DOHH2 (cell line): ENCODE measurements at regions not wholly inside any gene's neighbourhood (a gene's known extent, or its start where the extent isn't known, plus 50 kb on each side); places are given as distances from the start of the nearest gene placed in this dataset.

Source experiments
- CTCF ChIP-seq: fragments of 200-600 bp; sonication (generic); IDR thresholded peaks from one replicate; pipeline ENCODE4 v1.5.1; 2014; ENCODE audit warnings: antibody characterized with exemption, mild to moderate bottlenecking, low read depth, low read length; ENCODE audit not compliant: poor library complexity, severe bottlenecking
- EZH2phosphoT487 ChIP-seq: fragments of 200-600 bp; sonication (generic); IDR thresholded peaks from 2 replicates; pipeline ENCODE4 v1.6.1; 2017; ENCODE audit warnings: borderline replicate concordance, mild to moderate bottlenecking, antibody characterized with exemption, low read length, moderate library complexity, mixed read lengths

- no peak for TF ChIP-seq CTCF
- TF ChIP-seq EZH2phosphoT487 = no peak
Measured at GRCh38 chr6:108750801-108751200, 97.4 kb upstream of the ARMC2 start.
